HG03135 (cell line): ENCODE measurements at regions not wholly inside any gene's neighbourhood (a gene's known extent, or its start where the extent isn't known, plus 50 kb on each side); places are given as distances from the start of the nearest gene placed in this dataset.

ENCODE experiments used
- ATAC-seq: cut with Tn5 transposase; IDR thresholded peaks from one replicate; pipeline ENCODE4 v1.9.1; 2021; ENCODE audit warnings: mild to moderate bottlenecking, moderate library complexity; ENCODE audit not compliant: unreplicated experiment

GRCh38 chr12:82174936-82175335 lies 183.3 kb downstream of the CCDC59 start:
- no peak for ATAC-seq

GRCh38 chr12:82174383-82174782 lies 183.8 kb downstream of the CCDC59 start:
- ATAC-seq = no peak

- no peak for ATAC-seq
These were observed 209.1 kb downstream of the CCDC59 start for GRCh38 chr12:82149045-82149444.

DNA sequence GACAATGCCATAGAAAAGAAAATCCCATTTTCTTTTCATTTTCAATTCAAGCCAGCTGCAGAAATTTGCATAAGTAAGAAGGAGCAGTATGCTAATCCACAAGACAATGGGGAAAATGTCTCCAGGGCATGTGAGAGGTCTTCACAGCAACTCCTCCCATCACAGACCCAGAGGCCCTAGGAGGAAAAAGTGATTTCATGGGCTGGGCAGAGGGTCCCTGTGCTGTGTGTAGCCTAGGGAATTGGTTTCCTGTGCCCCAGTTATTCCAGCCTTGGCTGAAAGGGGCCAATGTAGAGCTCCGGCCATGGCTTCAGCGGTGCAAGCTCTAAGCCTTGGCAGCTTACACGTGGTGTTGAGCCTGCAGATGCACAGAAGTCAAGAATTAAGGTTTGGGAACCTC lies 211.4 kb downstream of the CCDC59 start:
- no peak for ATAC-seq

- no peak for ATAC-seq
These were observed 213.7 kb downstream of the CCDC59 start for GRCh38 chr12:82144505-82144904.

DNA sequence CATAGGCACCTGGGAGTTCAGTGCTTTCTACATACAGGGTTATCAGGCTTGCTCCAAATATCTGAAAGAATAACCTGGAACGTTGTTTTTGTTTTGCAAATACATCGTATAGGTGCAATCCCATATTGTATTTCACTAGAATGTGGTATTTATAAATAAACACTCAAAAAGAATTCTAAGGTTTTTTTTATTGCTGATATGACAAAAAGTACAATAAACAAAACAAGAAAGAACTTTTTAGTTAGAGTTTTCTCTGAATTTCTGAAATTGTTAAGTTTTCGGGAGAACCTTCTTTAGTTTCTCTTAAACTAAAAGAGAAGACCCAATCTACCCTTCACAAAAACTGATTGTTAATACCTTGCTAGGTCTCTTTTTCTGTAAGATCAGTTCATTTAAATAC lies 225.8 kb downstream of the CCDC59 start:
- ATAC-seq = no peak

- no peak for ATAC-seq
These were observed 227.4 kb downstream of the CCDC59 start for GRCh38 chr12:82130762-82131161.

DNA sequence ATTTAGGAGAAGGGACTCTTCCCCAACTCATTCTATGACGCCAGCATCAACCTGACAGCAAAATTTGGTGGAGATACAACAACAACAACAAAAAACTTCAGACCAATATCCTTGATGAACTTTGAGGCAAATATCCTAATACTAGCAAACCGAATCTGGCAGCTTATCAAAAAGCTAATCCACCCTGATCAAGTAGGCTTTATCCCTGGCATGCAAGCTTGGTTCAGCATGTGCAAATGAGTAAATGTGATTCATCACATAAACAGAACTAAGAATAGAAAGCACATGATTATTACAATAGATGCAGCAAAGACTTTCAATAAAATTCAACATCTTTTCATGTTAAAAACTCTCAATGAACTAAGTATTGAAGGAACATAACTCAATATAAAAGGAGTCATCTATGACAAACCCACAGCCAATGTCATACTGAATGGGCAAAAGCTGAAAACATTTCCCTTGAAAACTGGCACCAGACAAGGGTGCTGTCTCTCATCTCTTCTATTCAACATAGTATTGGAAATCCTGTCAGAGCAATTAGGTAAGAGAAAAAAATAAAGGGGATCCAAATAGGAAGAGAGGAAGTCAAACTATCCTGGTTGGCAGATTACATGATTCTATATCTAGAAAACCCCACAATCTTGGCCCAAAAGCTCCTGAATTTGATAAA lies 233.3 kb downstream of the CCDC59 start:
- ATAC-seq = no peak

DNA sequence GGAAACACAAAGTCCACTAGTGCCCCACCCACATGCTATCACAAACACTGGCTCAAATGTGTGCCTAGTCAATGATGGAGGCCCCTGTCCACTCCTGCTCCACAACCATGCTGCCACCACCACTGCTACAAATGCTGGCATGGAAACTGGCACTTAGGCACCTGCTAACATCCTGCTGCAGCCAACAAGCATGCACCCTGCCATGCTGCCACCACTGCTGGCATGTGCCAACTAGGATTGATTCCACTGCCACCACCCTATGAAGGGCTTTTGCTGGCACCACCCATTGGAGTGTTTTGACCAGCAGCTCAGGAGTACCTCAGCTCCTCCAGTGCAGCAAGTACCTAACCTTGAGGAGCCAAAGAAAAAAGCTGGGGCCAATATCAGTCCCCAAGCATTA lies 236.6 kb downstream of the CCDC59 start:
- ATAC-seq = no peak

DNA sequence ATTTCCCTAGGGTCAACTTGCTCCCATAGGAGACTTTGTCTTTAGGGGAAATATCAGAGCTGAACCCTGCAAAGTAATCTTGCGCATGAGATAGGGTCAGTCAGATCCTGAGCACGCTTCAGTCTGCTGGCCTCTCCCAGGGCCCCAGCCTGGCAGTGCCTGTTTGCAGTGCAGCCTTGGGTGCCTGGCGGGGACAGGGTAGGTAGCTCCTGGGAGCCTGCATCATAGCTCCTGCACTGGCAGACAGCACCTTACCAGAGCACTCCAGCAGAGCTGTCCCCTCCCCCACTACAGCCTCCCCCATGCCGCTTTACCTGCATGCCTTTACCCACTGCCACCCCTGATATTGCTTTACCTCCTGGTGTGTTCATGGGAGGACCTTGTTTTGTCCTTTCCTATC lies 237.3 kb downstream of the CCDC59 start:
- no peak for ATAC-seq

DNA sequence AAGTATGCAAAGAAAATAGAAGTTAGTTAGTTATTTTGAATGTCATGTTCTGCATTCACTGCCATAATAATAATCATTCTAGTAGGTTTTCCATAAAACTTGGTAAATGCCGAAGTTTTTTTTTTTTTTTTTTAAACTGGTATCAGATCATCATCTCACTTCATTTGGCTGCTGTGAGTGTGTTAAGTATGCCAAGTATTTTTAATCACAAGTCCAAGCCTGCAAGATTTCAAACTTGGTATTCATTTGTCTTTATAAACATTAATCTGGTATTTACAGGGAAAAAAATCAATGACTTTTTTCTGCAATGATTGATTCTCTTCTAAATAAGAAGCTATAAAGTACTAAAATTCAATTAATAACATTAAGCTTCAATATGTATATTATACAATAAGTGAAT lies 248.9 kb downstream of the CCDC59 start:
- ATAC-seq = no peak

DNA sequence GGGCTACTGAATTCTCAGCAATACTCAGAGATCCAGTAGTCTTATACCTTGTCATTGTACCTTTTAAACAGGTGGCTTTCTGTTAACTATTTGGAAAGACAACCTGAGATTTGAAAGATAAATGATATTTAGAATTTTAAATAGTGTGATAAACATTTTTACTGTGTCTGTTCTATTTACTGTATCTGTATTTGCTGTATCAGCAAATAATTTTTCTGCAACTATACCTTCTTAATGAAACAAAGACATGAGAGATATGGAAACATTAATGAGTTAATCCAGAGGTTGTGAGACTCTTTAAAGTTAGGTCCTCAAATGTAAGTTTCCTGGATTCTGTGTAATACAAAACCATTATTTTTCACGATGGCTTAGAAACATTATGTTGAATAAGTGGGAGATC lies 249.6 kb downstream of the CCDC59 start:
- ATAC-seq = no peak

DNA sequence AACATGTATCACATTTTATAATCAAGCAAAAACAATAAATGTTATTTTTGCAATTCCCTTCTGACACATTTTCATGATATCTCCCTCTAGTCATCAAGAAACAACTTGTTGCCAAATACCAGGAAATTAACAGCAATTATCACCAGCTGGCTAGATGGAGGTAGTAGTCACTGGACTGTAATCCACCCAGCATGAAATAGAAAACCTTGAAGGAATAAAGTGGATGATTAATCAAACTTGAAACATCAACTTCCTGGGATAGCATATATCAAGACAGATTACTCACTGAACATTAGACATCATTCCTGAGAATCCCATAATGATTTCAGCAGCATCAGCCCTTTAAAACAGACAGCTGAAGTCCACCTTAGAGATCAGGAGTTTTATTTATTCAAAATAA lies 259.0 kb downstream of the CCDC59 start:
- ATAC-seq = no peak

- no peak for ATAC-seq
These were observed 260.3 kb downstream of the CCDC59 start for GRCh38 chr12:82097877-82098276.

GRCh38 chr12:82097438-82097837 lies 260.7 kb downstream of the CCDC59 start:
- ATAC-seq = no peak

- ATAC-seq = no peak
These were observed 268.0 kb downstream of the CCDC59 start for GRCh38 chr12:82090165-82090564.

- no peak for ATAC-seq
These were observed 268.6 kb downstream of the CCDC59 start for GRCh38 chr12:82089369-82090121.

DNA sequence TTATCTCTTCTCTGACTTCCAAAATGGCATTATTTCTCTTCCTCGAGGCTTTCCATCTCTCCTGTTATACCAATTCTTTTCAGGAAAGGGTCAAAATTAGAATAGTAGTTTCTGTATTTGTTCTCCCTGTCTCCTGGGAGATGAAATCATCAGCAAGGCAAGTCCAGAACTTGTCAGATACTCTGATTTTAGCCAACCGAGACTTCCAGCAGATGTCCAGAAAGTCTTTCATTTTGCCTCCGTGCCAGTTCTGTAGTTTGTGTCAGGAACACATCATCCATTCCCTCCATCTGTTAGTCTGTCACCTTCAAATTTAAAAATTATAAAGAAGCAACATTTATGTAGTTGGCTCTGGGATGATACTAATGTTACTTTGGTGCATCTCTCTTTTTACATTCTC lies 275.7 kb downstream of the CCDC59 start:
- ATAC-seq = no peak

DNA sequence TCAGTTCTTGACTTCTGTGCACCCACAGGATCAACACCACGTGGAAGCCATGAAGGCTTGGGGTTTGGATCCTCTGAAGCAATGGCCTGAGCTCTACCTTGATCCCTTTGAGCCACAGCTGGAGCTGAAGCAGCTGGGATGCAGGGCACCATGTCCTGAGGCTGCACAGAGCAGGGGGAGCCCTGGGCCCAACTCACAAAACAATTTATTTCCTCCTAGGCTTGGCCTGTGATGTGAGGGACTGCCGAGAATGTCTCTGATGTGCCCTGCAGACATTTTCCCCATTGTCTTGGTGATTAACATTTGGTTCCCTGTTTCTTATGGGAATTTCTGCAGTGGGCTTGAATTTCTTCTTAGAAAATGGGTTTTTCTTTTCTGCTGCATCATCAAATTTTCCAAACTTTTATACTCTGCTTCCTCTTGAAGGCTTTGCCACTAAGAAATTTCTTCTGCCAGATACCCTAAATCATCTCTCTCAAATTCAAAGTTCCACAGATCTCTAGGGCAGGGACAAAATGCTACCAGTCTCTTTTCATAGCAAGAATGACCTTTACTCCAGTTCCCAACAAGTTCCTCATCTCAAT lies 288.2 kb downstream of the CCDC59 start:
- no peak for ATAC-seq

- ATAC-seq = no peak
These were observed 299.0 kb upstream of the PPFIA2 start for GRCh38 chr12:82058197-82058596.

GRCh38 chr12:82057770-82058169 lies 298.6 kb upstream of the PPFIA2 start:
- ATAC-seq = no peak

DNA sequence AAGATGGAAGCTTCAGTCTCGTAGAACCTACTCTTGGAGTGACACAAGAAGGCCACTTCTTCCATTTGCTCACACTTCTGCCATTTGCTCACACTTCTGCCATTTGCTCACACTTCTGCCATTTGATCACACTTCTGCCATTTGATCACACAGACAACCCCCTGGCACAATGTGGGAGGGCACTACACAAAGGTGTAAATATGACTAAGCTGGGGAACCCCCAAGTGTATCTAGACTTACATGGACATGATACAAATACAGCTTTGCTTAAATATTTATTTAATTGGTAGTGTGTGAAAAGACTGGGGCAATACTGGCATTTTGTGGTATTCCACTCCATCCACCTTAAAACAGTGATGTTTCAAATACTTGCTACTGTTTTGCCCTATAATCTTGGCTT lies 296.2 kb upstream of the PPFIA2 start:
- no peak for ATAC-seq
